NCI-H774 (cell line): ENCODE measurements at regions not wholly inside any gene's neighbourhood (a gene's known extent, or its start where the extent isn't known, plus 50 kb on each side); places are given as distances from the start of the nearest gene placed in this dataset.

ENCODE experiments used
- DNase-seq: peaks from one replicate; lab custom pipeline; 2025; lab: John Stamatoyannopoulos, UW

- DNase-seq = no peak
Measured at GRCh38 chr4:44118971-44119680, 329.5 kb downstream of the KCTD8 start.

- DNase-seq = no peak
Measured at GRCh38 chr4:44120646-44121045, 328.0 kb downstream of the KCTD8 start.

- DNase-seq = no peak
Measured at GRCh38 chr4:44121210-44121609, 327.4 kb downstream of the KCTD8 start.
